LNCAP (cell line): ENCODE measurements at regions not wholly inside any gene's neighbourhood (a gene's known extent, or its start where the extent isn't known, plus 50 kb on each side); places are given as distances from the start of the nearest gene placed in this dataset.

ENCODE experiments used
- TF ChIP-seq, protein P1 (sequence below): fragments of 450-650 bp; IDR thresholded peaks from 2 replicates; pipeline ENCODE4 v1.5.1; 2017; ENCODE audit warnings: mild to moderate bottlenecking

DNA sequence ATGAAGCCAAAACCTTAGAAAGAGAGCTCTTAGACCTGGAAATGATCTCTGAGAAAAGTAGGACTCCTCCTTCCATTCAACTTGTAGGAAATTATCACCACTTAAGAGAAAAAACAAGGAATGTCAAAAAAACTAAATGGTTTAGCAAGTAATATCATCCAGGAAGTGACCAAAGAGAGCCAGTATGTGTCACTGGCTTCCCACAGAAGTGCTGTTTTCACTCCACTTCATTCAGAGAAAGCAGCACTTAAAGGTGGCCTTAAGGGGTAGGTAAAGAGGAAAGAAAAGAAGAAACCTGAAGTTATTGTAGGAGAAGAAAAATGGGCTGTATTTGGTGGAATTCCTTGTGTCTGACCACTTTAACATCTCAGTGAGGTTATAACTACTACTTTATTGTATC is 414.4 kb upstream of the ETAA1 start:
- TF ChIP-seq, protein P1, sequence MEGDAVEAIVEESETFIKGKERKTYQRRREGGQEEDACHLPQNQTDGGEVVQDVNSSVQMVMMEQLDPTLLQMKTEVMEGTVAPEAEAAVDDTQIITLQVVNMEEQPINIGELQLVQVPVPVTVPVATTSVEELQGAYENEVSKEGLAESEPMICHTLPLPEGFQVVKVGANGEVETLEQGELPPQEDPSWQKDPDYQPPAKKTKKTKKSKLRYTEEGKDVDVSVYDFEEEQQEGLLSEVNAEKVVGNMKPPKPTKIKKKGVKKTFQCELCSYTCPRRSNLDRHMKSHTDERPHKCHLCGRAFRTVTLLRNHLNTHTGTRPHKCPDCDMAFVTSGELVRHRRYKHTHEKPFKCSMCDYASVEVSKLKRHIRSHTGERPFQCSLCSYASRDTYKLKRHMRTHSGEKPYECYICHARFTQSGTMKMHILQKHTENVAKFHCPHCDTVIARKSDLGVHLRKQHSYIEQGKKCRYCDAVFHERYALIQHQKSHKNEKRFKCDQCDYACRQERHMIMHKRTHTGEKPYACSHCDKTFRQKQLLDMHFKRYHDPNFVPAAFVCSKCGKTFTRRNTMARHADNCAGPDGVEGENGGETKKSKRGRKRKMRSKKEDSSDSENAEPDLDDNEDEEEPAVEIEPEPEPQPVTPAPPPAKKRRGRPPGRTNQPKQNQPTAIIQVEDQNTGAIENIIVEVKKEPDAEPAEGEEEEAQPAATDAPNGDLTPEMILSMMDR: no peak

DNA sequence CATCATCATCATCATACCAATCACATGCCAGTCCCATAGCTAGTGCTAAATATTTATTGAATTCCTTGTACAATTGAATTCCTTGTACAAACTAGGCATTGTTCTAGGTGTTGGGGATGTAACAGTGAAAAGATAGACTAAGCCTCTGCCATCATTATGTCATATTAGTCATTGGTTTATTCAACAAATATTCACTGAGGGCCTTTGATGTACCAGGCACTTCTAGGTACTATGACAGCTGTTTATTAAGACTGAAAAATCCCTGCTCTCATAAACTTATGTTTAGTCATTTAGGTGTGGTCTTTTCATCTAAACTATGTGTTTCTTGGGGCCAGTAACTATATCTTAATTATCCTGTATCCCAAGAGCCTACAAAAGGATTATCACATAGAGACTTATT is 412.3 kb upstream of the ETAA1 start:
- TF ChIP-seq, protein P1: no peak

DNA sequence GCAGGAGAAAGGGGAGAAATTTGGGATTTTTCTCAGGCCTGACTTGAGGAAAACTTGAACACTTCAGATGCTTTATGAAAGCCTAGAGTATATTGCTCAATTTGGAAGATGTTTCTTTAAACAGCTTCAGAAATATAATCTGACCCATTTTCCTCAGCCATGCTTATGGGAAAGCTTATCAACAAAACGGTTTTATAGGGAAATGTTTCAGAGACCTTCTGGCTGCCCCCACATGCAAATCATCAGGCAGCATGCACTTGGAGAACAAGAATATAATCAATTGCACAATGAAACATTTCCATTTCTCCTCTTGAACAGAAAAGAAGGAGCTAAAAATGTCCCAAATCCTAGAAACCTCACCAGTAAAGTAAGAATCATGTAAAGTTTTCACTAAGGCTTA is 411.2 kb upstream of the ETAA1 start:
- TF ChIP-seq, protein P1: no peak

- TF ChIP-seq, protein P1: no peak
These were observed 409.4 kb upstream of the ETAA1 start for GRCh38 chr2:66987733-66988132.

GRCh38 chr2:66994654-66995053 is 402.5 kb upstream of the ETAA1 start:
- TF ChIP-seq, protein P1: no peak

- TF ChIP-seq, protein P1: no peak
These were observed 401.5 kb upstream of the ETAA1 start for GRCh38 chr2:66995636-66996035.

DNA sequence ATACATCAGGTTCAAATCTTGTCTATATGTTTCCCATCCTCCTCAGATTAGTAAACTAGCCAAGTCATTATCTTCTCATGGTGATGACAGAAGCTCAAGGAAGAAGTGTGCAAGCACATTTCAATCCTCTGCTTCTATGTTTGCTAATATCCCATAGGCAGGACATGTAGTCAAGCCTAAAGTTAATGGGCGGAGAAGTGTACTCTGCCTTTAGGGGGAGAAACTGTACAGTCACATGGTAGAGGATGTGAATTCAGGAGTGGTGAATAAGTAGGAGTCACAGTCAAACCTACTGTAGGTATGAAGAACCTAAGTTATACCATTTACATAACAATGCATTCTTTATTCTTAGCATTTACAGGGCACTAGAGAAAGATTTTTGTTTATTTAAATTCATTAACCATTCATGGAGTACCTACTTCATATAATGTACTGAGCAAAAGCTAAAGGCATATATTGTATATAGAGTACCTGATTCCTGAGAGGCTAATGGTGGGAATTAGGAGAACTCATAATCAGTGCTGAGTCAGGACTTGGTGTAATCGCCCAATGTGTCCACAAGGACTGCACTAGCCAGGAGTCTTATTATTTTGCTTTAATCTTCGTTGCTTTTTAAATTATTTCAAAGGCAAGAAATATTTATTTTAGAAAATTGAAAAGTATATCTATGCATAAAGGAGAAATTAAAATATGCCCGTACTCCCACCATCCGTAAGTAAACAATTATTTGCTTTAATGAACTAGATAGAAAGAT is 394.3 kb upstream of the ETAA1 start:
- TF ChIP-seq, protein P1: no peak
